ENCODE measurements at regions not wholly inside any gene's neighbourhood (a gene's known extent, or its start where the extent isn't known, plus 50 kb on each side); places are given as distances from the start of the nearest gene placed in this dataset.
"Not testable (repeated sequence)": the region's sequence is repeated elsewhere in the genome, so short reads cannot be mapped to it uniquely, and the experiment has no call there.

DNA sequence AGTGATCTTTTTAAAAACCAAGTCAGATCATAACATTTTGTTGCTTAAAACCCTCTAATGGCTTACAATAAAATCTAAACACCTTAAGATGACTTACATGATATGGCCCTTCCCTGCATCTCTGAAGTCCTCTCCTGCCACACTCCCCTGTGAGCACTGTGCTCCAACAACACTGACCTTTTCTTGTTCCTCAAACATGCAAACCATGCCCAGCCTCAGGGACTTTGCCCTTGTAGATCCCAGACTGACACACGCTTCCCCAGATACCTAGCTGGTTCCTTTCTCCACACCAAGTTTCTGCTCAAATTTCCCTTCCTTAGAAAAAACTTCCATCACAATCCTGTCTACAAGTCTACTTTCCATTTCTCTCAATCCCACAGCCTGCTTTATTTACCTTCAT lies 128.6 kb downstream of the IPO8 start:
- TF ChIP-seq, protein P1, sequence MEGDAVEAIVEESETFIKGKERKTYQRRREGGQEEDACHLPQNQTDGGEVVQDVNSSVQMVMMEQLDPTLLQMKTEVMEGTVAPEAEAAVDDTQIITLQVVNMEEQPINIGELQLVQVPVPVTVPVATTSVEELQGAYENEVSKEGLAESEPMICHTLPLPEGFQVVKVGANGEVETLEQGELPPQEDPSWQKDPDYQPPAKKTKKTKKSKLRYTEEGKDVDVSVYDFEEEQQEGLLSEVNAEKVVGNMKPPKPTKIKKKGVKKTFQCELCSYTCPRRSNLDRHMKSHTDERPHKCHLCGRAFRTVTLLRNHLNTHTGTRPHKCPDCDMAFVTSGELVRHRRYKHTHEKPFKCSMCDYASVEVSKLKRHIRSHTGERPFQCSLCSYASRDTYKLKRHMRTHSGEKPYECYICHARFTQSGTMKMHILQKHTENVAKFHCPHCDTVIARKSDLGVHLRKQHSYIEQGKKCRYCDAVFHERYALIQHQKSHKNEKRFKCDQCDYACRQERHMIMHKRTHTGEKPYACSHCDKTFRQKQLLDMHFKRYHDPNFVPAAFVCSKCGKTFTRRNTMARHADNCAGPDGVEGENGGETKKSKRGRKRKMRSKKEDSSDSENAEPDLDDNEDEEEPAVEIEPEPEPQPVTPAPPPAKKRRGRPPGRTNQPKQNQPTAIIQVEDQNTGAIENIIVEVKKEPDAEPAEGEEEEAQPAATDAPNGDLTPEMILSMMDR (IDR thresholded peaks at IDR 0.05) = no peak
- no peak for ATAC-seq
- H3K27me3 ChIP-seq = no peaks in the 10 kb centered on the region
- DNase-seq = no peak
- no peaks in the 10 kb centered on the region for H3K9me3 ChIP-seq
- no peaks in the 10 kb centered on the region for H3K4me1 ChIP-seq
- intact Hi-C loops (cut with DNase I) = no loop called here
- H3K4me3 ChIP-seq = no peak overlapping the region
- H3K27ac ChIP-seq = no peak overlapping the region
- H3K36me3 ChIP-seq = no peaks in the 10 kb centered on the region

DNA sequence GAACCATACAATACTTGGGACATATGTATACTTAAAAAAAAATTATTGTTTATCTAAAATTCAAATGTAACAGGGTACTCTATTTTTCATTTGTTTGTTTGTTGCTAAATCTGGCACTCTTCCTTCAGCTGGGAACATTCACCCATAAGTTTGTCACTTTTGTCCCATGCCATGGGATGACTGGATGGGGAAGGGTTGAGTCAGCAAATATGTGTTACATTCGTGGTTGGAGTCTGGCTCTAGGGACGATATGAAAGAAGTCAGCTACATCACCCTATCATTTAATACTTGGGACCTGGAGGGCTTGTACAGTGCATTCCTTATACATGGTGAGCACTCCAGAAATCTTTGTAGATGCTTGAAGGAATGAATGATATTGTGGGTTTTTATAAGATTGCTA lies 131.3 kb downstream of the IPO8 start:
- Histone ChIP-seq H3K27ac (no peak overlapping the region), H3K36me3 (no peaks in the 10 kb centered on the region), H3K4me1 (no peaks in the 10 kb centered on the region), H3K9me3 (peaks cover 0 to 9% of the 10 kb centered on the region in 2 donors), H3K4me3 (no peak overlapping the region), H3K27me3 (no peaks in the 10 kb centered on the region)
- no peak for DNase-seq
- ATAC-seq = no peak
- TF ChIP-seq, protein P1 (IDR thresholded peaks at IDR 0.05) = no peak
- intact Hi-C loops (cut with DNase I) = no loop called here

DNA sequence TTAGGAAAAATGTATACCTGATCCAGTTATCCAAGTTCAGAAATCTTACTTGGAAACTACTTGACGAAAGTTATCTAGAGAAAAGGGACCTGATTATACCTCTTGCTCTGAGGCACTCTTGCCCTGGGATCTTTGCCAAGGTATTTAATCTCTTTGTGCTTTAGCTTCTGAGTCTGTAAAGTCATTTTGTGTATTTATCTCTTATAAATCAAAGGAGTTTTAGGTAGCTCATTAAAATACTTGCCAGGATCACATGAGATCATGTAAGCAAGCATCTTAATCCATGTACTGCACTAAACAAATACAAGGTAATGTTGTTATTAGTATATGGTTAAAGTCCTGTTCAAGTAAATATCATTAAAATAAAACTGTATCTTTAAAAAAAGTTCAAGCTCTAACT lies 147.5 kb downstream of the IPO8 start:
- ATAC-seq = no peak
- TF ChIP-seq, protein P1 (IDR thresholded peaks at IDR 0.05) = no peak
- intact Hi-C loops (cut with DNase I) = no loop called here

DNA sequence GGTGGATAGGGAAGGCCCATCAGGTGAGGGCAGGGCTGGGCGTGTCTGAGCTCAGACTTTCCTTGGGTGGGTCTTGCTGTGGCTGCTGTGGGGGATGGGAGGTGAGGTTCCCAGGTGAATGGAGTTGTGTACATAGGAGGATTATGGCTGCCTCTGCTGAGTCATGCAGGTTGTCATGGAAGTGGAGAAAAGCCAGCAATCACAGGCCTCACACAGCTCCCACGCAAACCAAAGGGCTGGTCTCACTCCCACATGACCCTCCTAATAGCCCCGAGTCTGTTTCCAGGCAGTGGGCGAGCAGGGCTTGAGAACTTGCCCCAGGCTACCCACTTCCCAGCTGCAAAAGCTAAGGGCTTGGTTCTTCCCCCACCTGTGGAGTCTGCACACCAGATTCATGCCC lies 149.5 kb downstream of the IPO8 start:
- TF ChIP-seq, protein P1 (IDR thresholded peaks at IDR 0.05) = no peak
- H3K27me3 ChIP-seq = no peaks in the 10 kb centered on the region
- H3K36me3 ChIP-seq = no peaks in the 10 kb centered on the region
- no peak for DNase-seq
- intact Hi-C loops (cut with DNase I) = no loop called here
- H3K4me1 ChIP-seq = no peaks in the 10 kb centered on the region
- ATAC-seq = no peak
- no peak overlapping the region for H3K4me3 ChIP-seq
- no peak overlapping the region for H3K27ac ChIP-seq
- H3K9me3 ChIP-seq = peaks cover 0 to 15% of the 10 kb centered on the region in 2 donors

More for the DNA sequence above, 147.5 kb downstream of the IPO8 start:
- H3K4me1 ChIP-seq = no peaks in the 10 kb centered on the region
- H3K27ac ChIP-seq = no peak overlapping the region
- DNase-seq = no peak
- H3K36me3 ChIP-seq = no peaks in the 10 kb centered on the region
- no peak overlapping the region for H3K4me3 ChIP-seq
- no peaks in the 10 kb centered on the region for H3K27me3 ChIP-seq
- H3K9me3 ChIP-seq = peaks cover 0 to 11% of the 10 kb centered on the region in 2 donors

DNA sequence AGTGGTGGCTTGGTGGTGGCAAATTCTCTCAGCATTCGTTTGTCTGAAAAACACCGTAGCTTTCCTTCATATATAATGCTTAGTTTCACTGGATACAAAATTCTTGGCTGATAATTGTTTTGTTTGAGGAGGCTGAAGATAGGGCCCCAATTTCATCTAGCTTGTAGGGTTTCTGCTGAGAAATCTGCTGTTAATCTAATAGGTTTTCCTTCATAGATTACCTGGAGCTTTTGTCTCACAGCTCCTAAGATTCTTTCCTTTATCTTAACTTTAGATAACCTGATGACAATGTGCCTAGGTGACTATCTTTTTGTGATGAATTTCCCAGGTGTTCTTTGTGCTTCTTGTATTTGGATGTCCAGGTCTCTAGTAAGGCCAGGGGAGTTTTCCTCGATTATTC lies 151.0 kb downstream of the IPO8 start:
- ATAC-seq; H3K27ac ChIP-seq; intact Hi-C loops (cut with DNase I); H3K4me3 ChIP-seq; DNase-seq; H3K36me3 ChIP-seq; H3K27me3 ChIP-seq; H3K4me1 ChIP-seq: not testable (repeated sequence)
- H3K9me3 ChIP-seq = peaks cover 0 to 22% of the 10 kb centered on the region in 2 donors

DNA sequence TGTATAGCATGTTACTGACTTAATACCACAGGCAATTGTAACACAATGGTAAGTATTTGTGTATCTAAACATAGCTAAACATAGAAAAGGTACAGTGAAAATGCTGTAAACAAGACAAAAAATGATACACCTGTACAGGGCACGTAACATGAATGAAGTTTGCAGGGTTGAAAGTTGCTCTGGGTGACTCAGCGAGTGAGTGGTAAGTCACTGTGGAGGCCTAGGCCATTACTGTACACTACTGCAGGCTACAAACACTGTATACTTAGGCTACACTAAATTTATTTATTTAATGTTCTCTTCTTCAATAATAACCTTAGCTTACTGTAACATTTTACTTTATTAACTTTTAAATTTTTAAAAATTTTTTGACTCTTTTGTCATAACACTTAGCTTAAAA lies 158.4 kb downstream of the IPO8 start:
- Histone ChIP-seq H3K36me3 (no peaks in the 10 kb centered on the region), H3K27ac (no peak overlapping the region), H3K27me3 (no peaks in the 10 kb centered on the region), H3K9me3 (peaks cover 0 to 10% of the 10 kb centered on the region in 2 donors), H3K4me3 (no peak overlapping the region), H3K4me1 (no peaks in the 10 kb centered on the region)
- intact Hi-C loops (cut with DNase I) = no loop called here
- no peak for ATAC-seq
- TF ChIP-seq, protein P1 (IDR thresholded peaks at IDR 0.05) = no peak
- DNase-seq = no peak

All from left lung (tissue), 4 donors.